C4-2B (cell line): ENCODE measurements at regions not wholly inside any gene's neighbourhood (a gene's known extent, or its start where the extent isn't known, plus 50 kb on each side); places are given as distances from the start of the nearest gene placed in this dataset.

Experiments
- CTCF ChIP-seq: fragments of 450-650 bp; conservative IDR thresholded peaks from 2 replicates; pipeline ENCODE4 v1.5.1; 2017; ENCODE audit warnings: mild to moderate bottlenecking
- ZFX ChIP-seq: fragments of 450-650 bp; IDR thresholded peaks from 2 replicates; pipeline ENCODE4 v1.6.1; 2017

GRCh38 chrX:39716802-39717540 lies 380.8 kb downstream of the BCOR start:
- TF ChIP-seq CTCF (no peak), ZFX (no peak)
